ENCODE measurements at regions not wholly inside any gene's neighbourhood (a gene's known extent, or its start where the extent isn't known, plus 50 kb on each side); places are given as distances from the start of the nearest gene placed in this dataset.
"Not testable (repeated sequence)": the region's sequence is repeated elsewhere in the genome, so short reads cannot be mapped to it uniquely, and the experiment has no call there.

GRCh38 chr14:28603606-28604005, 163.0 kb upstream of the FOXG1 start:
- no peak for DNase-seq (ENCODE audit: low read depth in 2 of 2)

- DNase-seq (ENCODE audit: low read depth in 2 of 2): no peak
Measured at GRCh38 chr14:28607661-28608060, 158.9 kb upstream of the FOXG1 start.

GRCh38 chr14:28608443-28608842, 158.1 kb upstream of the FOXG1 start:
- no peak for DNase-seq (ENCODE audit: low read depth in 2 of 2)

- peak; percentile 35 to 37 for DNase-seq (ENCODE audit: low read depth in 2 of 2)
Measured at GRCh38 chr14:28608851-28609828, 157.4 kb upstream of the FOXG1 start.

- DNase-seq (ENCODE audit: low read depth in 2 of 2): no peak
Measured at GRCh38 chr14:28612414-28612813, 154.2 kb upstream of the FOXG1 start.

GRCh38 chr14:28613532-28613931, 153.1 kb upstream of the FOXG1 start:
- no peak for DNase-seq (ENCODE audit: low read depth in 2 of 2)

- DNase-seq (ENCODE audit: low read depth in 2 of 2): no peak
Measured at GRCh38 chr14:28626780-28627179, 139.8 kb upstream of the FOXG1 start.

- no peak for DNase-seq (ENCODE audit: low read depth in 2 of 2)
Measured at GRCh38 chr14:28629328-28630004, 137.1 kb upstream of the FOXG1 start.

- DNase-seq (ENCODE audit: low read depth in 2 of 2): no peak
Measured at GRCh38 chr14:28630100-28630499, 136.5 kb upstream of the FOXG1 start.

GRCh38 chr14:28635387-28635786, 131.2 kb upstream of the FOXG1 start:
- peak; percentile 25 to 26 for DNase-seq (ENCODE audit: low read depth in 2 of 2)

GRCh38 chr14:28635816-28636215, 130.8 kb upstream of the FOXG1 start:
- DNase-seq (ENCODE audit: low read depth in 2 of 2): not testable (repeated sequence)

- not testable (repeated sequence) for DNase-seq (ENCODE audit: low read depth in 2 of 2)
Measured at GRCh38 chr14:28641189-28641588, 125.4 kb upstream of the FOXG1 start.

- peak; percentile 61 to 71 for DNase-seq (ENCODE audit: low read depth in 2 of 2)
Measured at GRCh38 chr14:28651148-28651547, 115.4 kb upstream of the FOXG1 start.

GRCh38 chr14:28652782-28653181, 113.8 kb upstream of the FOXG1 start:
- DNase-seq (ENCODE audit: low read depth in 2 of 2): peak; percentile 42 to 52

GRCh38 chr14:28653521-28653920, 113.1 kb upstream of the FOXG1 start:
- no peak for DNase-seq (ENCODE audit: low read depth in 2 of 2)

GRCh38 chr14:28656704-28657255, 109.8 kb upstream of the FOXG1 start:
- no peak for DNase-seq (ENCODE audit: low read depth in 2 of 2)

GRCh38 chr14:28661171-28661772, 105.3 kb upstream of the FOXG1 start:
- DNase-seq (ENCODE audit: low read depth in 2 of 2): peak; percentile 83 to 86

- DNase-seq (ENCODE audit: low read depth in 2 of 2): no peak
Measured at GRCh38 chr14:28666961-28667360, 99.6 kb upstream of the FOXG1 start.

GRCh38 chr14:28671425-28671824, 95.2 kb upstream of the FOXG1 start:
- DNase-seq (ENCODE audit: low read depth in 2 of 2): no peak

- DNase-seq (ENCODE audit: low read depth in 2 of 2): no peak
Measured at GRCh38 chr14:28673056-28673455, 93.5 kb upstream of the FOXG1 start.

- peak; percentile 53 to 62 for DNase-seq (ENCODE audit: low read depth in 2 of 2)
Measured at GRCh38 chr14:28676479-28676878, 90.1 kb upstream of the FOXG1 start.

- DNase-seq (ENCODE audit: low read depth in 2 of 2): no peak
Measured at GRCh38 chr14:28677381-28677780, 89.2 kb upstream of the FOXG1 start.
